ENCODE measurements at regions not wholly inside any gene's neighbourhood (a gene's known extent, or its start where the extent isn't known, plus 50 kb on each side); places are given as distances from the start of the nearest gene placed in this dataset.
A peak's percentile ranks its signal among the peaks of the same experiment; 100 is the strongest.

GRCh38 chr13:20340136-20340758 is 108.1 kb upstream of the GJB6 start (continued):
- no peak for TF ChIP-seq ZSCAN29 (IDR thresholded peaks at IDR 0.05)
- TF ChIP-seq SREBF1 (IDR thresholded peaks at IDR 0.05; ENCODE audit: low read length), result no peak

DNA sequence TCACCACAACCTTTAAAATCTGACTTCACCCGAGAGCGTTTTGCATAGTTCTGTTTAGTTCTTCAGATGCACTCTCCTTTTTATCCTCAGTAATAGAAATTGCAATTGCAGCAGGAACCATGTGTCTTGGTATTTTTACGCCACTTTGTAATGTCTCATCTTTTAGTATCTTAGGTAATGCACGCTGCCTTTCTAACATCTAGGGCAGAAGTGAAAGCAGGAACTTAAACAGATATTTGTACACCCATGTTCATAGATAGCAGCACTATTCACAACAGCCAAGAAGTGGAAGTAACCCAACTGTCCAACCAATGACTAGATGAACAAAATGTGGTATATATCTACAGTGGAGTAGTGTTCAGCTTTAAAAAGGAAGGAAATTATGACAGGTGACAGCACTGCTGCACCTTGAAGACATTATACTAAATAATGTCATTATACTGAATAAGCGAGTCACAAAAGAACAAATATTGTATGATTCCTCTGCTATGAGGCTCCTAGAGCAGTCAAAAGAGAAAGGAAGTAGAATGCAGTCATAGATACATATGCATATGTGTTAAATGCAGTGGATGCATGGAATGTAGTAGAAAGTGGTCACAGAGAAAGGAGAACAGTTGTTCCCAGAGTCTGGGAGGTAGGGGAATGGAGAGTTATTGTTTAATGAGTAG is 105.9 kb upstream of the GJB6 start:
- in situ Hi-C loops (cut with MboI), result no loop called here
- Histone ChIP-seq H3K4me2 (ENCODE audit: control insufficient read depth, insufficient read depth) (no peak overlapping the region), H3K79me2 (ENCODE audit: control insufficient read depth, insufficient read depth, low read length) (no peaks in the 10 kb centered on the region), H3K4me1 (ENCODE audit: control insufficient read depth, insufficient read depth, low read length) (no peaks in the 10 kb centered on the region; the same call in 1 of the 2 replicates), H3K27ac (ENCODE audit: control insufficient read depth, insufficient read depth) (no peak overlapping the region), H3K27me3 (replicated peaks in 1 of 2; ENCODE audit: control insufficient read depth in 2 of 2, insufficient read depth in 2 of 2, low read length in 1 of 2) (no peaks in the 10 kb centered on the region), H4K20me1 (ENCODE audit: control insufficient read depth, insufficient read depth) (no peaks in the 10 kb centered on the region), H3K9me3 (replicated peaks; ENCODE audit: control insufficient read depth, insufficient read depth, low read length) (no peaks in the 10 kb centered on the region), H3K4me3 (no peak overlapping the region), H3K36me3 (ENCODE audit: control insufficient read depth in 2 of 2, insufficient read depth in 2 of 2, low read length in 1 of 2) (no peaks in the 10 kb centered on the region), H2AFZ (ENCODE audit: control insufficient read depth, low read depth, low read length) (no peak overlapping the region; the same call in 1 of the 2 replicates), H3K9ac (ENCODE audit: control insufficient read depth, insufficient read depth, low read length) (no peak overlapping the region)
- intact Hi-C loops (cut with micrococcal nuclease; ENCODE audit: unreplicated experiment), result no loop called here
- POLR2A ChIA-PET, result no interaction called here
- ATAC-seq (peak; percentile 36; the same call in 2 of the 3 replicates), FAIRE-seq (no peak), DNase-seq (ENCODE audit: low read depth, low spot score) (peak; percentile 13)
- SMC1A ChIA-PET (ENCODE audit: uncharacterized antibody, unreplicated experiment), result no interaction called here
- TF ChIP-seq SPI1 (IDR thresholded peaks at IDR 0.05; ENCODE audit: borderline replicate concordance, insufficient read depth, low read depth, low read length), result peak; percentile 23; the same call in 1 of the 2 replicates
- no peak for TF ChIP-seq HDGF (IDR thresholded peaks at IDR 0.05)
- no peak for TF ChIP-seq MTA2 (IDR thresholded peaks at IDR 0.05; ENCODE audit: low read depth)
- BruUV-seq (replicated peaks), result no TSS peak
- WGBS (ENCODE audit: insufficient coverage, insufficient replicate concordance, low lambda C conversion rate, missing lambda C conversion rate), result 21% methylated on average over 5 of the region's 5 CpGs
- CTCF ChIA-PET, result interaction anchor here (0.6 kb wide), 1 partner anchor 628 kb away, joined by 3 read pairs; no protein-coding TSS in a partner anchor
- RAD21 ChIA-PET (ENCODE audit: unreplicated experiment), result no interaction called here

- ChIA-PET CTCF (no interaction called here), POLR2A (no interaction called here), RAD21 (ENCODE audit: unreplicated experiment) (no interaction called here), SMC1A (ENCODE audit: uncharacterized antibody, unreplicated experiment) (no interaction called here)
- H3K9me3 ChIP-seq (replicated peaks; ENCODE audit: control insufficient read depth, insufficient read depth, low read length), result no peaks in the 10 kb centered on the region
- H3K27ac ChIP-seq (ENCODE audit: control insufficient read depth, insufficient read depth), result no peak overlapping the region
- no peak overlapping the region for H3K9ac ChIP-seq (ENCODE audit: control insufficient read depth, insufficient read depth, low read length)
- no peaks in the 10 kb centered on the region for H4K20me1 ChIP-seq (ENCODE audit: control insufficient read depth, insufficient read depth)
- ATAC-seq (no peak), DNase-seq (ENCODE audit: low read depth, low spot score) (no peak), FAIRE-seq (no peak)
- no peak overlapping the region for H2AFZ ChIP-seq (ENCODE audit: control insufficient read depth, low read depth, low read length)
- 69% methylated on average over 4 of the region's 4 CpGs for WGBS (ENCODE audit: insufficient coverage, insufficient replicate concordance, low lambda C conversion rate, missing lambda C conversion rate)
- in situ Hi-C loops (cut with MboI), result no loop called here
- no peak overlapping the region for H3K4me3 ChIP-seq
- no peaks in the 10 kb centered on the region; the same call in 1 of the 2 replicates for H3K4me1 ChIP-seq (ENCODE audit: control insufficient read depth, insufficient read depth, low read length)
- no peaks in the 10 kb centered on the region for H3K27me3 ChIP-seq (replicated peaks in 1 of 2; ENCODE audit: control insufficient read depth in 2 of 2, insufficient read depth in 2 of 2, low read length in 1 of 2)
- no TSS peak for BruUV-seq (replicated peaks)
- H3K79me2 ChIP-seq (ENCODE audit: control insufficient read depth, insufficient read depth, low read length), result no peaks in the 10 kb centered on the region
- no peak overlapping the region for H3K4me2 ChIP-seq (ENCODE audit: control insufficient read depth, insufficient read depth)
- intact Hi-C loops (cut with micrococcal nuclease; ENCODE audit: unreplicated experiment), result no loop called here
- TF ChIP-seq MYC (IDR thresholded peaks at IDR 0.05; ENCODE audit: insufficient read depth, insufficient read length, insufficient replicate concordance, low read length, severe bottlenecking) (no peak), RBBP5 (conservative IDR thresholded peaks at IDR 0.05) (no peak), CTCF (IDR thresholded peaks at IDR 0.05 in 2 of 3, conservative IDR thresholded peaks at IDR 0.05 in 1 of 3; ENCODE audit: control insufficient read depth in 2 of 3, extremely low read depth in 1 of 3, insufficient read depth in 1 of 3, low read depth in 3 of 3, low read length in 3 of 3) (no peak), NRF1 (conservative IDR thresholded peaks at IDR 0.05; ENCODE audit: low read depth, low read length) (no peak), RUNX3 (IDR thresholded peaks at IDR 0.05; ENCODE audit: low read length) (no peak), SMAD1 (IDR thresholded peaks at IDR 0.05; ENCODE audit: low read depth, partially characterized antibody) (no peak), MTA2 (IDR thresholded peaks at IDR 0.05; ENCODE audit: low read depth) (no peak), NR2F1 (conservative IDR thresholded peaks at IDR 0.05) (no peak), PAX8 (IDR thresholded peaks at IDR 0.05) (no peak), ZNF207 (IDR thresholded peaks at IDR 0.05; ENCODE audit: borderline replicate concordance) (no peak), SREBF1 (IDR thresholded peaks at IDR 0.05; ENCODE audit: low read length) (no peak), FOXK2 (IDR thresholded peaks at IDR 0.05) (no peak), ATF7 (IDR thresholded peaks at IDR 0.05; ENCODE audit: low read depth) (no peak)
- no peaks in the 10 kb centered on the region for H3K36me3 ChIP-seq (ENCODE audit: control insufficient read depth in 2 of 2, insufficient read depth in 2 of 2, low read length in 1 of 2)
These were observed 104.6 kb upstream of the GJB6 start for GRCh38 chr13:20336761-20337160.
